Breast epithelium (tissue), 4 donors: ENCODE measurements at regions not wholly inside any gene's neighbourhood (a gene's known extent, or its start where the extent isn't known, plus 50 kb on each side); places are given as distances from the start of the nearest gene placed in this dataset.
A peak's percentile ranks its signal among the peaks of the same experiment; 100 is the strongest.
"Not testable (repeated sequence)": the region's sequence is repeated elsewhere in the genome, so short reads cannot be mapped to it uniquely, and the experiment has no call there.

Experiments used
- DNase-seq, 2 donors: peaks; one replicate each; pipeline ENCODE4 v3.0.0-alpha.2; 2019; ENCODE audit warnings: low spot score in 2 of 2
- H3K27ac ChIP-seq, 2 donors: fragments of 200-600 bp; sonication (generic) in 1 of 2; one replicate each; pipeline ENCODE4 v1.5.1; 2016 to 2019; ENCODE audit warnings: mild to moderate bottlenecking in 1 of 2
- H3K27me3 ChIP-seq, 2 donors: fragments of 200-600 bp; sonication (generic) in 1 of 2; one replicate each; pipeline versions ENCODE4 v1.5.1 to v1.6.0; 2017 to 2019; ENCODE audit warnings: control low read depth in 1 of 2, mild to moderate bottlenecking in 1 of 2
- H3K36me3 ChIP-seq: fragments of 200-600 bp; one replicate; pipeline ENCODE4 v1.5.1; 2019
- H3K4me1 ChIP-seq, 2 donors: fragments of 200-600 bp; sonication (generic); one replicate each; pipeline ENCODE4 v1.5.1; 2016 to 2019; ENCODE audit warnings: control low read depth in 1 of 2
- H3K4me3 ChIP-seq, 3 donors: fragments of 200-600 bp; sonication (generic); 1 replicate in 2 of 3; 2 replicates in 1 of 3; pipeline ENCODE4 v1.5.1; 2016 to 2019; ENCODE audit warnings: mild to moderate bottlenecking in 3 of 3, moderate library complexity in 2 of 3
- H3K9me3 ChIP-seq, 2 donors: fragments of 200-600 bp; sonication (generic) in 1 of 2; one replicate each; pipeline ENCODE4 v1.5.1; 2016 to 2019; ENCODE audit warnings: control low read depth in 1 of 2
- intact Hi-C: fragments of 100-400 bp; cut with DNase I; formaldehyde crosslinking; loops from one replicate; pipeline ENCODE4 v1.15.1; 2023; ENCODE audit warnings: low total_unique reads

DNA sequence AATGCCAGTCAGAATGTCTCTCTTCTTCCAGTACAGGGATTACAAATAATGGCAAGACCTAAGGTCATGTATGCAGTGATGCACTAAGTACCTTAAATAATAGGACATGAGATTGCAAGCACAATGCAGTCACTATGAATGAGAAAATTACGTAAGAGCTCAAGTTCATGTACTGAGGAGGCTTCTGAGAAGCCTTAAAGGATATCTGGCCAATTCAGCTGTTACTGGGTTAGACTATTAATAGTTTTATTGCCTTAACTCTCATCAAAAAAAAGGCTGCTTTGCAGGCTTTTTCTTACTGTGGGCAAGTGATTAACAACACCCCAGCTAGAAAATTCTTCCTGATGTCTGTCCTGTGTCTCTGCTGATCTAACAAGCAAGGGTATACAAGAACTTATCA is 1681.9 kb downstream of the SPATA31A7 start:
- H3K4me3 ChIP-seq, H3K27ac ChIP-seq, H3K9me3 ChIP-seq, H3K36me3 ChIP-seq, intact Hi-C loops, H3K4me1 ChIP-seq, DNase-seq, H3K27me3 ChIP-seq: not testable (repeated sequence)

DNA sequence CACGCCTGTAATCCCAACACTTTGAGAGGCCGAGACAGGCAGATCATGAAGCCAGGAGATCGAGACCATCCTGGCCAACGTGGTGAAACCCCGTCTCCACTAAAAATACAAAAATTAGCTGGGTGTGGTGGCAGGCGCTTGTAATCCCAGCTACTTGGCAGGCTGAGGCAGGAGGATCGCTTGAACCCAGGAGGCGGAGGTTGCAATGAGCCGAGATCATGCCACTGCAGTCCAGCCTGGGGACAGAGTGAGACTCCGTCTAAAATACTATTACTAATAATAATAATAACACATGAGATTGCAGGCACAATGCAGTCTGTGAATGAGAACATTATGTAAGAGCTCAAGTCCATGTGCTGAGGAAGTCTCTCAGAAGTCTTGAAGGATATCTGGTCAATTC is 1684.4 kb downstream of the SPATA31A7 start:
- H3K4me1 ChIP-seq, H3K9me3 ChIP-seq, DNase-seq, H3K4me3 ChIP-seq, intact Hi-C loops, H3K27me3 ChIP-seq, H3K27ac ChIP-seq, H3K36me3 ChIP-seq: not testable (repeated sequence)

DNA sequence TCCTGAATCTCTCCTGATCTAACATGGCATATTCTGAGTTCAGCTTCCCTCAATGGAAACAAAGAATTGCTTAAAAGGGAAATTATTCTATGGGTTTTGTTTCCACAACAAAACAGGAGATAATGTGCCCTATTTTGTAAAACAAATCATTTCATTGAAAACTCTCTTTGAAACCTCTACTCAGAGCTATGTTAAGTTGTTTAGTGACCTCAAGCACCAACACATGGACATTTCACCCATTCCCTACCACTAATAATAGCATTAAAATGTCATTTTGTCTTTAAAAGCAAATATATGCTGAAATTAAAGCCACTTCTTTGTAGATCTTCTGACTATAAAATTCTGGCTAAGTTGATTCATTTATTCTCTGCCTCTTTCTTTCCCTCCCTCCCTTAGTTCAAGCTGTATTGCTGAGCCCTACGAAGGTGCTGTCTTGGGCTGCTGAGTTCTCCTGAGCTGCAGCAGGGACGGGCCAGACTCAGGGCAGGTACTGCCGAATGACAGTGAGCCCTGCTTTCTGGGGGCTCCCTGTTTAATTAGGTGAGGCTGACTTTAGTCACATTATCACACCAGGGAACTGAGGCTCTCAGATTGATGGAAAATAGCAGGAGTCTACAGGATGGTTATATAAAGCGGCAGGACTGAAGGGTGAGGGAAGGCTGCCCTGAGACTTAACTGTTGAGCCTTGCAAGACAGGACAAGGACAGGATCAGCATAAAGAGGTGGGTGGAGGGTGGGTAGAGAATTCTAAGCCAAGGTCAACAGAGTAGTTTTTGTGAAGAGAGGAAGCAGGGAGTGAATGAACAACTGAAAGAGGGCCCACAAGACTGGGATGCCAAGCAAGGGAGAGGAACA is 1685.1 kb downstream of the SPATA31A7 start:
- DNase-seq, intact Hi-C loops, H3K4me3 ChIP-seq, H3K27me3 ChIP-seq, H3K9me3 ChIP-seq, H3K36me3 ChIP-seq, H3K4me1 ChIP-seq, H3K27ac ChIP-seq: not testable (repeated sequence)

DNA sequence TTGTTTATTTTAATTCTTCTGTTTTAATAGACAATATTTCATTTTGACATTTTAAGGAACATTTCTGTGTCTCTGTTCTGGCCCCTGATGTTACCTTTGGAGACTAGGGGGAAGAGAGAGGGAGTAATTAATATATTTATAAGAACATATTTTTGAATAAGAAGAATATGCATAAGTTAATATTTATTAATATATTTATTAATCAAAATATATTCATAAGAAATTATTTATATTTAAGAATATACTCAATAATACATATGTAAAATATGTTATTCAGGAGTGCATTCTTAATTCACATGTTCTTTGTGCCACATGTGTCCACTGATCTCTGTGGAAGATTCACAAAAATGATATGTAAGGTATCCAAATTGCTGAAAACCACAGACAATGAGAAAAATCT is 1687.7 kb downstream of the SPATA31A7 start:
- H3K4me1 ChIP-seq, H3K27ac ChIP-seq, intact Hi-C loops, H3K4me3 ChIP-seq, H3K9me3 ChIP-seq, H3K36me3 ChIP-seq, H3K27me3 ChIP-seq, DNase-seq: not testable (repeated sequence)

DNA sequence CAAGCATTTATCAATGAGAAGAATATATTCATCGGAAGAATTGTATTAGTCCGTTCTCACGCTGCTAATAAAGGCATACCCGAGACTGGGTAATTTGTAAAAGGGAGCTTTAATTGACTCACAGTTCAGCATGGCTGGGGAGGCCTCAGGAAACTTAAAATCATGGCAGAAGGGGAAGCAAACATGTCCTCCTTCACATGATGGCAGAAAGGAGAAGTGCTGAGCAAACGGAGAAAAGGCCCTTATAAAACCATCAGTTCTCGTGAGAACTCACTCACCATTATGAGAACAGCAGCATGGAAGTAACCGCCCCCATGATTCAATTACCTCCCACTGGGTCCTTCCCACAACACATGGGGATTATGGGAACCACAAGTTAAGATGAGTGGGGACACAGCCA is 1688.2 kb downstream of the SPATA31A7 start:
- H3K4me3 ChIP-seq, H3K27ac ChIP-seq, H3K4me1 ChIP-seq, H3K36me3 ChIP-seq, H3K9me3 ChIP-seq, intact Hi-C loops, DNase-seq, H3K27me3 ChIP-seq: not testable (repeated sequence)

DNA sequence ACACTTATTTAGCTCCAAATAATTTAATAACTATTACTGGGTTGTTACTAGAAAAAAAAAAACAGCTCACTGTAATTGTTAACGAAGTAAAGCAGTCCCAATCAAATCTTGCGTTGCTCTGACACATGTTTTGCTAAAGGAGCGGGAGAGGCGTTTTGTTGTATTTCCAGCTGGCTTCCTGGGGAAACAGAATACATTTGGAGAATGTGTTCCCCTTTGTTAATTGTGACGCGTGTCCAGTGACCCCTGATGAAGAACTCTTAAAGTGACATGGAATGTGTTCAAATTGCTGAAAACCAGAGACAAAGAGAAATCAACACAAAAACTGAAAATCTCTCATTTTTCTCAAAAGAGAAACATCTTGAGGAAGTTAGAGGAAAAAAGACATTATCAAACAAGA is 1690.6 kb downstream of the SPATA31A7 start:
- H3K27ac ChIP-seq, DNase-seq, intact Hi-C loops: not testable (repeated sequence)

DNA sequence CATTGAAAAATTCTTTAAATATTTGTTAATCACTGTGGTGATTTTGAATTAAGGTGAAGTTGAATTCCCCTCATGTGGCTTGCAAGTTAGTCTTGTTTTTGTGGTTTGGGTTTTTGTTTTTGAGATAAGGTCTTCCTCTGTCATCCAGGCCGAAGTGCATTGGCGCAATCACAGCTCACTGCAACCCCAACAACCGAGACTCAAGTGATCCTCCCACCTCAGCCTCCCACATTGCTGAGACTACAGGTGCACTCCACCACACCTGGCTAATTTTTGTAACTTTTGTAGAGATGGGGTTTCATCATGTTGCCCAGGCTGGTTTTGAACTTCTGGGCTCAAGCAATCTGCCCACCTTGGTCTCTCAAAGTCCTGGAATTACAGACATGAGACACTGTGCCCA is 1691.1 kb downstream of the SPATA31A7 start:
- H3K27ac ChIP-seq, H3K4me3 ChIP-seq, H3K27me3 ChIP-seq, H3K9me3 ChIP-seq, H3K36me3 ChIP-seq, intact Hi-C loops, H3K4me1 ChIP-seq, DNase-seq: not testable (repeated sequence)

More for the DNA sequence above, 1690.6 kb downstream of the SPATA31A7 start:
- not testable (repeated sequence) for H3K4me1 ChIP-seq, H3K36me3 ChIP-seq, H3K4me3 ChIP-seq, H3K27me3 ChIP-seq, H3K9me3 ChIP-seq

DNA sequence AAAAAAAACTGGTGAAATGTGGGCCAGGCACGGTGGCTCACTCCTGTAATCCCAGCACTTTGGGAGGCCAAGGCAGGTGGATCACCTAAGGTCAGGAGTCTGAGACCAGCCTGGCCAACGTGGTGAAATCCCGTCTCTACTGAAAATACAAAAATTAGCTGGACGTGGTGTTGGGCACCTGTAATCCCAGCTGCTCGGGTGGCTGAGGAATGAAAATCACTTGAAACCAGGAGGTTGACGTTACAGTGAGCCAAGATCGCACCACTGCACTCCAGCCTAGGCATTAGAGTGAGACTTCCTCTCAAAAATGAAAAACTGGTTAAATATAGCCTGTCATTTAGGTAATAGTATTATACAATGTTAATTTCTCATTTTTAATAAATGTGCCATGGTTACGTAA is 1692.0 kb downstream of the SPATA31A7 start:
- DNase-seq, H3K27me3 ChIP-seq, H3K4me1 ChIP-seq, H3K9me3 ChIP-seq, H3K27ac ChIP-seq, H3K36me3 ChIP-seq, intact Hi-C loops, H3K4me3 ChIP-seq: not testable (repeated sequence)

DNA sequence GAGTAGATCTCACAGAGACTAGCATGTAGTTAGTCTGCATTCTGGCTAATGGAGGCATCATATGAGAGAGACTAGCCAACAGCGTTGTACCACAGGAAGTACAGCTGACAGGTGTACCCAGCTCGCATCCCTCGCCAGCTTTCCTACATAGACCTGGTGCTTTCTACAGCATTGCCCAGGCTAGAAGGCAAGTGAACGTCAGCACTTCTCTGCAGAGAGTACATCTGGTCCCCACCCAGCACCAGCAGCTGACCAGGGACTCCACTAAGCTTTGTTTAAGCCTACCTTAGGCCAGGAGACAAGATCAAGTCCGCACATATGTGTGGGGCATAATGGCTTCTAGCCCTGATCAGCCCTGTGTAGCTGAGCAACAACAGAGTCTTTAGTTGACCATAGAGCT is 1692.9 kb downstream of the SPATA31A7 start:
- DNase-seq, H3K27ac ChIP-seq, H3K4me3 ChIP-seq, H3K9me3 ChIP-seq, H3K27me3 ChIP-seq, H3K36me3 ChIP-seq, intact Hi-C loops, H3K4me1 ChIP-seq: not testable (repeated sequence)

DNA sequence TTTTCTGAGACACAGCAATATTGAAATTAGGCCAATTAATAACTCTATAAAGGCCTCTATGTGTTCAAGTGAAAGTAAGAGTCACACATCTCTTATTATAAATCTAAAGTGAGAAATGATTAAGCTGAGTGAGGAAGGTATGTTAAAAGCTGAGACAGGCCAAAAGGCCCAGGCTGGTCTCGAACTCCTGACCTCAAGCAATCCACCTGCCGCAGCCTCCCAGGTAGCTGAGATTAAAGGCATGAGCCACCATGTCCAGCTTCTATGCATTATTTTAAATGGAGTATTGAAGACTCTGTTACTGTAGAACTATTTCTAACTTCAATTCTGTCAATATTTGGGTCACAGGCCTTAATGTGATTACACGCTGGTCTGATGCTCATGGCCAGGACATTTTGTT is 1706.9 kb downstream of the SPATA31A7 start:
- H3K4me1 ChIP-seq, H3K36me3 ChIP-seq, H3K4me3 ChIP-seq, H3K27ac ChIP-seq, DNase-seq, H3K9me3 ChIP-seq, intact Hi-C loops, H3K27me3 ChIP-seq: not testable (repeated sequence)

DNA sequence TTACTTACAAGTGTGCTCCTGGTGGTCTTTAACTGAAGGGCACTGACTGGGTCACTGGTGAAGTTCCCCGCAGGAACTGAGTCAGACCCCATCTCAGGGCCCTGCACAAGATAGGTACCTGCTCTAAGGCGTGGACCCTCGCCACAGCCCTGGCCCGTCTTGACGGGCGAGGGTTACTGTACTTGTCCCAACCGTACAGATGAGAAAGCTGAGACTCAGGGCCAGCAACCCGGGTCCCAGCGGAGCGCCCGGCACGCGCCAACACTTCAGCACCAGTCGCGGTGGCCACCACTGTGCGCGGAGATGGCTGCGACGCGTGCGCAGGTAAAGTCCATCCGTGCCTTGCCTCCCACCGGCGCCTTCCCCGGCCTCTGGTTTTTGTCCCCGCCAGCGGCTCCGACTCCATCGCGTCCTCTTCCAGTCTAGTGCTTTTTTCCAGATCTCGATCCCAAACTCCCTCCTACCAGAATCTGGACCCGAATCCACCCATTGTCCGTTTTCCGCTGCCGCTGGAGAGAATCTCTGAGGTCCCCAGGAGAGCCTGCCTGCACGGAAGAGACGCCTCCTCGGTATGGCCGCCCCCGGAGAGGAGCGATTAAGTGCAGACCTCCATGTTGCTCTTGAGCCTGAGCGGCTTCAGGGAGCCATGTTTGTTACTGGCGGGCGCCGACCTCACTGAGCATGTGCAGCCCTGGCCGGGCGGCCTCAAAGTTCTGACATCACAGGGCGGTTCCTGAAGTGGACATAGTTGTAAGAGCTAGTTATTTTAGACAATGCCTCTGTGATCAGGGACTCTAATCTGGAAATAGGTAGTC is 1707.8 kb downstream of the SPATA31A7 start:
- H3K4me1 ChIP-seq, H3K27me3 ChIP-seq, intact Hi-C loops, H3K36me3 ChIP-seq, H3K9me3 ChIP-seq: not testable (repeated sequence)
- peak overlapping the region; percentile 66 to 75 for H3K27ac ChIP-seq
- H3K4me3 ChIP-seq, result peak overlapping the region; percentile 33 to 64 (median 41)
- peak in 1 of 2 donors; percentile 63 for DNase-seq

DNA sequence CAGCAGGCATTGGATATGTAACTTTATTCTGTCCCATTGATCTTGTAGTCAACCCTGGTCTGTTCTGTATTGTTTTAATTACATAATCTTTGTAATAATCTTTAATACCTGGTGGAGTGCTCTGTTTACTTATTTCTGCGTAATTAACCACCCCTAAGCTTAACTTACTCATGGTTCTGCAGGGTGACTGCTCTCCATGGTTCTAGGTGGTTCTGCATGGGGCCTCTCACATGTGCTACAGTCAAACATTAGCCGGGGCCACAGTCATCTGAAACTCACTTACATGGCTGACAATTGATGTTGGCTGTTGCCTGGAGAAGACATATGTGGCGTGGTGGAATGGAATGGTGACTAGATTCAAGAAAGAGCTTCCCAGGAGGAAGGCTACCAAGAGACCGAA is 1709.8 kb downstream of the SPATA31A7 start:
- H3K4me1 ChIP-seq, H3K36me3 ChIP-seq, DNase-seq, H3K27me3 ChIP-seq, H3K4me3 ChIP-seq, H3K9me3 ChIP-seq, H3K27ac ChIP-seq, intact Hi-C loops: not testable (repeated sequence)

DNA sequence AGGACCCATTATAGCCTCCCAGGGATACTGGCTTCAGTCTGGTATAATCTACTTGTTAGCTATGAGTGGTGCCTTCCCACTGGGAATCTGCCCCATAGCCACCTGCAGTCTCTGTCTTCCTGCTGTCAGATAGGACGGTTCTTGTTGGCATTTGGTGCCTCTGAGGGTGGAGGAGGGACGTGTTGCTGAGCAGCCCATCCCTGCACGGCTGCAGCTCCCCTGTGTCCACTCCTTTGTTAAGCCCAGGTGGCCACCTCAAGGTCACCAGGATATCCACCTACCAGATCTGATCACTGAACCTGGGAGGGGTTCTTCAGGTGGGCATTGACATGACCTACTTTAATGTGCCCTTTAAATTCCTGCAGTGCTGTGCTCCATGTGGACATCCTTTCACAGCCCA is 1714.2 kb downstream of the SPATA31A7 start:
- not testable (repeated sequence) for DNase-seq, H3K9me3 ChIP-seq, H3K36me3 ChIP-seq

More for the DNA sequence above, 1714.2 kb downstream of the SPATA31A7 start:
- H3K27ac ChIP-seq, H3K4me3 ChIP-seq, H3K27me3 ChIP-seq, intact Hi-C loops, H3K4me1 ChIP-seq: not testable (repeated sequence)
